Large intestine (tissue), 3 donors: ENCODE measurements at regions not wholly inside any gene's neighbourhood (a gene's known extent, or its start where the extent isn't known, plus 50 kb on each side); places are given as distances from the start of the nearest gene placed in this dataset.
"Not testable (repeated sequence)": the region's sequence is repeated elsewhere in the genome, so short reads cannot be mapped to it uniquely, and the experiment has no call there.

Experiments
- DNase-seq, 2 donors: peaks; one replicate each; pipeline versions ENCODE4 v3.0.0 to v3.0.0-alpha.2; 2013
- H3K27ac ChIP-seq: one replicate; pipeline ENCODE4 v1.5.1; 2013; ENCODE audit warnings: low read length
- H3K27me3 ChIP-seq: 2 replicates; pipeline ENCODE4 v1.6.1; 2013; ENCODE audit warnings: low read length; ENCODE audit not compliant: control insufficient read depth, insufficient read depth
- H3K36me3 ChIP-seq: 2 replicates; pipeline ENCODE4 v1.6.1; 2013; ENCODE audit warnings: low read length; ENCODE audit not compliant: control insufficient read depth, insufficient read depth
- H3K4me1 ChIP-seq: one replicate; pipeline ENCODE4 v1.6.1; 2013; ENCODE audit warnings: low read length; ENCODE audit not compliant: control insufficient read depth, insufficient read depth
- H3K4me3 ChIP-seq: one replicate; pipeline ENCODE4 v1.5.1; 2013; ENCODE audit warnings: low read length
- H3K9me3 ChIP-seq: one replicate; pipeline ENCODE4 v1.6.1; 2013; ENCODE audit warnings: mild to moderate bottlenecking, low read depth, low read length, moderate library complexity; ENCODE audit not compliant: control insufficient read depth
- WGBS: methylation state at CpG from one replicate; pipeline ENCODE4 v1.1.5; 2013; ENCODE audit warnings: low lambda C conversion rate; ENCODE audit not compliant: insufficient coverage; 5-methylcytosine and 5-hydroxymethylcytosine counted together

DNA sequence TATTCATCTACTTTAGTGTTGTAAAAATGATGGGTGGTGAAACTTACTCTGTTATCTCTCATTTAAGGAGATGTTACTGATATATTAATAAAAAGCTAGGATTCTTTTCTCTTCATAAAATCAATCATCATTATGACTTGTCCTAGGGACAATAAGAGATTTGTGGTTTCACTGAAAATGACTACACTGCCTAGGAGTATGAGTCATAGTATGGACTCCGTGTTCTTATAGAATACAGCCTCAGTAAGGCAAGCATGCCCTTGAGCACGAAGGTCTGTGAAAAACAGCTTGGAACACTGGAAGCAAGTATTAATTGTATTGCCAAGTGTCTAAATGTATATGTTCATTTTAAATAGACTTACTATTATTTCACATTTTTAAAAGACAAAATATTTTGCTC lies 749.2 kb upstream of the PCDH15 start:
- Histone ChIP-seq H3K36me3 (no peaks in the 10 kb centered on the region), H3K9me3 (no peaks in the 10 kb centered on the region), H3K4me1 (no peaks in the 10 kb centered on the region), H3K27me3 (no peaks in the 10 kb centered on the region), H3K4me3 (no peak overlapping the region), H3K27ac (no peak overlapping the region)
- DNase-seq, result no peak
- no CpG with 5 or more reads among the region's 2 CpGs for WGBS

DNA sequence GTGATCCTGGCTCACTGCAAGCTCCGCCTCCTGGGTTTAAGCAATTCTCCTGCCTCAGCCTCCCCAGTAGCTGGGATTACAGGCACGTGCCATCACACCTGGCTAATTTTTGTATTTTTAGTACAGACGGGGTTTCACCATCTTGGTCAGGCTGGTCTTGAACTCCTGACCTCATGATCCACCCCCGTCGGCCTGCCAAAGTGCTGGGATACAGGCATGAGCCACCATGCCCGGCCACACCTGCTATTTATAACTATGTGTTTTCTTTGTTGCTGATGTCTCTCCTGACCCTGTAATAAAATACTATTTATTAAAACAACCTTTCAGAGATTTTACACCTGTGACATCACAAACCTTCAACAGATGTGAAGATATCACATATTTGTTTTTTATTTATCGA lies 736.5 kb upstream of the PCDH15 start:
- not testable (repeated sequence) for H3K4me3 ChIP-seq, H3K36me3 ChIP-seq, H3K9me3 ChIP-seq, H3K4me1 ChIP-seq, H3K27me3 ChIP-seq, H3K27ac ChIP-seq, DNase-seq
- 74% methylated on average over 2 of the region's 7 CpGs for WGBS

DNA sequence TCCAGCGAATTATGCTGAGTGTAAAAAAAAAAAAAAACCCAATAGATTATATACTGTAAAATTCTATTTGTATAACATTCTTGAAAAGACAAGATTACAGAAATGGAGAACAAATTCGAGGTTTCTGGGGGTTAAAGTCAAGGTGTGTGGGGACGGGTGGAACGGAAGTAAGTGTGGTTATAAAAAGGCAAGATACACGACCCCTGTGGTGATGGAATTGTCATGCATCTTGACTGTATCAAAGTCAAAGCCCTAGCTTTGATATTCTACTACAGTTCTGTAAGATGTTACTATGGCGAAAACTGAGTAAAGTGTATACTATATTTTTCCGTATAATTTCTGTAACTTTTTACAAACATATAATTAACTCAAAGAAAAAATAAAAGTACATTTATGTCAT lies 718.2 kb upstream of the PCDH15 start:
- no peaks in the 10 kb centered on the region for H3K9me3 ChIP-seq
- H3K4me1 ChIP-seq, result no peaks in the 10 kb centered on the region
- H3K36me3 ChIP-seq, result no peaks in the 10 kb centered on the region
- 55% methylated on average over 5 of the region's 7 CpGs for WGBS
- no peaks in the 10 kb centered on the region for H3K27me3 ChIP-seq
- peak in 1 of 2 donors; percentile 1 for DNase-seq
- no peak overlapping the region for H3K4me3 ChIP-seq
- no peak overlapping the region for H3K27ac ChIP-seq

DNA sequence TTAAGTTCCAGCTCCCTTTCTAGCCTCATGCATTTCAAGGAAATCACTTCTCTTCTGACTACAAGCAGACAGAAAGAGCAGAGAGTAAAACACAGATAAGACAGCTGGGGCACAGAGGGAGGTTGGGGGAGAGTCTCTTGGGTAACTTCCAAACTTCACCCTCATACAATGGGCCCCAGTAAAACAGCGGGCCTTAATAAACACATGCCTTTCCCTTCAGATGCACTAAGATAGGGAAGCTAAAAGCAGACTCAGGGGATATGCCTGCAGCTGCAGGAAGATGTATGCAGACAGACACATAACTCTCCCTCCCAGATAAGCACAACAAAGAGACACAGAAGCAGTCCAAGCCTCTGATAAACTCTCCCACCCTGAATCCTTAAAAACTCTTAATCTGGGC lies 717.4 kb upstream of the PCDH15 start:
- H3K4me3 ChIP-seq, H3K4me1 ChIP-seq, DNase-seq, H3K27ac ChIP-seq, H3K27me3 ChIP-seq, H3K9me3 ChIP-seq, H3K36me3 ChIP-seq: not testable (repeated sequence)
- no CpG with 5 or more reads among the region's 1 CpG for WGBS

- no peaks in the 10 kb centered on the region for H3K36me3 ChIP-seq
- no peak overlapping the region for H3K4me3 ChIP-seq
- no peaks in the 10 kb centered on the region for H3K9me3 ChIP-seq
- no peak overlapping the region for H3K27ac ChIP-seq
- no peaks in the 10 kb centered on the region for H3K4me1 ChIP-seq
- no peak for DNase-seq
- WGBS, result 87% methylated on average over 4 of the region's 4 CpGs
- no peaks in the 10 kb centered on the region for H3K27me3 ChIP-seq
These were observed 708.1 kb upstream of the PCDH15 start for GRCh38 chr10:55509168-55509567.

GRCh38 chr10:55500931-55501559 lies 700.0 kb upstream of the PCDH15 start:
- Histone ChIP-seq H3K27ac (no peak overlapping the region), H3K9me3 (no peaks in the 10 kb centered on the region), H3K4me3 (no peak overlapping the region), H3K27me3 (no peaks in the 10 kb centered on the region), H3K4me1 (no peaks in the 10 kb centered on the region), H3K36me3 (no peaks in the 10 kb centered on the region)
- DNase-seq, result peak in 1 of 2 donors; percentile 4
- no CpG with 5 or more reads among the region's 1 CpG for WGBS

- WGBS, result 78% methylated on average over 3 of the region's 4 CpGs
- Histone ChIP-seq H3K36me3 (no peaks in the 10 kb centered on the region), H3K4me1 (no peaks in the 10 kb centered on the region), H3K27ac (no peak overlapping the region), H3K27me3 (no peaks in the 10 kb centered on the region), H3K4me3 (no peak overlapping the region), H3K9me3 (no peaks in the 10 kb centered on the region)
- DNase-seq, result no peak
These were observed 697.0 kb upstream of the PCDH15 start for GRCh38 chr10:55497893-55498499.

DNA sequence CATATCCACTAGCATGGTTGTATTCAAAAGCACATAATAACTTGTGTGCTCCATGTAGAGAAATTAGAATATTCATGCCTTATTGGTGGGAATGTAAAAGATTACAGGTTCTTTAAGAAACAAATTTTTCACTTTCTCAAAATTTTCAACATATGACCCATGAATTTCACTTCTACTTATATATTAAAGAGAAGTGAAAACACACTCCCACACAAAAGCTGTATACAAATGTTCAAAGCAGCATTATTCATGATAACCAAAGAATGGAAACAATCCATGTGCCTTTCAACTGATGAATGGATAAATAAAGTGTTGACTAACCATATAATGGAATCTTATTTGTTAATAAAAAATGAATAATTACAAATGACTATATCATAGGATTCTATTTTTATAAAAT lies 694.5 kb upstream of the PCDH15 start:
- DNase-seq, result no peak
- Histone ChIP-seq H3K27ac (no peak overlapping the region), H3K9me3 (no peaks in the 10 kb centered on the region), H3K27me3 (no peaks in the 10 kb centered on the region), H3K4me3 (no peak overlapping the region), H3K36me3 (no peaks in the 10 kb centered on the region), H3K4me1 (no peaks in the 10 kb centered on the region)

GRCh38 chr10:55491712-55492111 lies 690.7 kb upstream of the PCDH15 start:
- DNase-seq, result no peak
- Histone ChIP-seq H3K4me3 (no peak overlapping the region), H3K36me3 (no peaks in the 10 kb centered on the region), H3K27ac (no peak overlapping the region), H3K4me1 (no peaks in the 10 kb centered on the region), H3K9me3 (no peaks in the 10 kb centered on the region), H3K27me3 (no peaks in the 10 kb centered on the region)
- WGBS, result no CpG with 5 or more reads among the region's 1 CpG

- WGBS, result 82% methylated on average over 3 of the region's 4 CpGs
- Histone ChIP-seq H3K4me1 (no peaks in the 10 kb centered on the region), H3K9me3 (no peaks in the 10 kb centered on the region), H3K36me3 (no peaks in the 10 kb centered on the region), H3K27me3 (no peaks in the 10 kb centered on the region), H3K27ac (no peak overlapping the region), H3K4me3 (no peak overlapping the region)
- DNase-seq, result no peak
These were observed 684.8 kb upstream of the PCDH15 start for GRCh38 chr10:55485827-55486226.

GRCh38 chr10:55476129-55476528 lies 675.1 kb upstream of the PCDH15 start:
- H3K27ac ChIP-seq, result no peak overlapping the region
- H3K27me3 ChIP-seq, result no peaks in the 10 kb centered on the region
- H3K36me3 ChIP-seq, result no peaks in the 10 kb centered on the region
- no peak for DNase-seq
- 100% methylated on average over 1 of the region's 1 CpG for WGBS
- H3K4me1 ChIP-seq, result no peaks in the 10 kb centered on the region
- H3K4me3 ChIP-seq, result no peak overlapping the region
- H3K9me3 ChIP-seq, result no peaks in the 10 kb centered on the region
